Stimulated activated CD8-positive, alpha-beta memory T cell treated with anti-CD3 and anti-CD28 coated beads, Interleukin-12 subunit alpha, Interleukin-12 subunit beta, amount 100 ng/mL, for 1 hour (primary cell): ENCODE measurements at regions not wholly inside any gene's neighbourhood (a gene's known extent, or its start where the extent isn't known, plus 50 kb on each side); places are given as distances from the start of the nearest gene placed in this dataset.
"Not testable (repeated sequence)": the region's sequence is repeated elsewhere in the genome, so short reads cannot be mapped to it uniquely, and the experiment has no call there.

Source experiments
- DNase-seq: peaks from one replicate; pipeline ENCODE4 v3.0.0-alpha.2; 2020; ENCODE audit warnings: low read depth

DNA sequence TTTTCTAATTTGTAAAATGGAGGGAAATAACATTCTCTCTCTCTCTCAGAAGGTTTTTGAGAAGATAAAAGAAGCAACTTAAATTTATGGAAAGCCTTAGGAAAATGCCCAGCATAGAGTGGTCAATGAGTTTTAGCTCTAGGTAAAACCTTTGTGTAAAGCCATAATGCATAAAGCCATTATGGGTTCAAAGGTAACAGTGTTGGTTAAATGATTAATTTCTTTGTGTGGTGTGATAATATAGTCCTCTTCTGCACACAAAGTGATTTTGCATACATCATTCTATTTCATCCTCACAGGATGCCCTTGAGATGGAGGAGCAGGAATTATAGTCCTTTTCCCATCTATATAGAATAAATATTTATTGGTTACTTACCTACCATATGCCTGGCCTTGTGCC, 602.9 kb downstream of the CSNK1G3 start:
- DNase-seq, result no peak

DNA sequence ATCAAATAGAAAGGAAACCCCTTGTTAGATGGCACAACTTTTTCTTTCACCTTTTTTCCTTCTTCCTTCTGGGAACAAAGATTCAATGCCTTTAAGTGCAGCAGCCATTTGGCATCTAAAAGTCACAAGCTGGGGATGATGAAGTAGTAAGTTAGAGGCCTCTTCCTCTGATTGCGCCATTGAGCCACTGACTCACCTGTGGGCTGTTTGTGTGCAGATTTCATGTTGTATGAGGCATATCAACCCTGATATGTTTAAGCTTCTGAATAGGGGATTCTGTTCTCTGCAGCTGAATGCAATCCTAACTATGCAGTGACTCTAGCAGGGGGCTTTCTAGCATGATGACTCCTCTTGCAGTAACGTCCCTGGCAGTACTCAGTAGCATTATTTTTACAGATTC, 599.9 kb downstream of the CSNK1G3 start:
- DNase-seq, result no peak

- DNase-seq, result no peak
Observed at GRCh38 chr5:124110942-124111341, 599.0 kb downstream of the CSNK1G3 start.

DNA sequence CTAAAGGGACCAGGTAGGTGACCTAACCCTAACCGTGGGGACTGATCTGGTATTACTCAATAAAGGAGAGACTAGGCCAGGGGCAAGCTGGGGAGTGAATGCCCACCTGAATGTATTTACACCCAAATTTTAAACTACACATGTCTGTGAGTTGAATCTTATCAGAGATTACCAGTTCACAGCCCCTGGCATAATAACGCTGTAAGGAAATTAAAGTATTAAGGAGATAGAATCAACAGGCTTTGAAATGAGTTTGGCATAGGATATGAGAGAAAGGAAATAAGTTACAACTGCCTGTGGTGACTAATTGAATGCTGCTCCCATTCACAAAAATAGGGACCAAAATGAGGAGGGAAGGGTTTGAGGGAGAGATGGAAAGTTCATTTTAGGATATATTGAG, 593.3 kb downstream of the CSNK1G3 start:
- DNase-seq, result no peak

DNA sequence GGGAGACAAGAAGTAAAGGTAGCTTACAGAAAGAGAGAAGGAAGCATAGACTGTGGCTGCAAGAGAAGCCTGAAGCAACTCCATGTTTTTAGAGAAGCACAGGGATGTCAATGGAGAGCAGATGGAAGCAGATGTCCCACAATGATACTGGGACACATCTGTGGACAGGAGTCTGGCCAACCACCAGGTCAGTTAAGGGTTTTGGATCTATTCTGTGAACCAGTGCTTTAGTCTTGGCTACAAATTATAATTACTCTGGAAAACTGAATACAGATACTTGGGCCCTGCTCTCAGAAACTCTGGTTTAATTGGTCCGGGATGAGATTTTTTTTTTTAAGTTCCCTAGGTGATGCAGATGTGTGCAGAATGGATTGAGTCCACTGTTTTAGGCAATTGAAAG, 592.8 kb downstream of the CSNK1G3 start:
- DNase-seq, result no peak

DNA sequence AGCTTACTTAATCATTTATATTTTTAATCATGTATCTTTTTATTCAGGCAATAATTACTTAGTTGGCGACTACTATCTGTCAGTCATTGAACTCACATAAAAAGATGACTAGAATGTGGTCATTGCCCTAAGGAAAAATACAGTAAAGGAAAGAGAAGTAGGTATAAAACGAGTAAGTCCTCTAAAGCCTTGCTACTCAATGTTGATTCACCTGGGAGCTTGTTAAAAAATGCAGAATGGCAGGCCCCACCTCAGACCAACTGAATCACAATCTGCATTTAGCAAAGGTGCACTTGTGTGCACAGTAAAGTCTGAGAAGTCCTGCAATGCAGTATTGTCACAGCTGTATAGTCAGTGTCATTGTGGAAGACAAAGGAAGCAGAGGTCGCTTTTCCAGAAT, 592.4 kb downstream of the CSNK1G3 start:
- DNase-seq, result no peak

DNA sequence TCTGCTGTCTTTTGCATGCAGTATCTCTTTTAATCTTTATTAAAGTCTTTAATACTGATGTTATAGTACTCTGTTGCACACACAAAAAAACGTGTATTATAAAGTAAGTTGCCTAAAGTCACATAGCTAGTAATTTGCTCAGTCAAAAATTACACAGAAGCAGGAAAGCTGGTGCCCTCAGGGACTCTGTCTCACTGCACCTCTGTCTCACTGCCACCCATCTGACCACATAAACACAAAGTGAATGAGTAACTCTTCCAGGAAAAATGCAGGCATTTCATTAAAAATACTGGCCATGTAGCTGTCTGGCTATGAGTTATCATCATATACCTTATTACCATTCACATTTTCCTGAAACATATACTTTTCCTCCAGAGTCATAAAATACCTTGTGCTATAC, 591.7 kb downstream of the CSNK1G3 start:
- no peak for DNase-seq

DNA sequence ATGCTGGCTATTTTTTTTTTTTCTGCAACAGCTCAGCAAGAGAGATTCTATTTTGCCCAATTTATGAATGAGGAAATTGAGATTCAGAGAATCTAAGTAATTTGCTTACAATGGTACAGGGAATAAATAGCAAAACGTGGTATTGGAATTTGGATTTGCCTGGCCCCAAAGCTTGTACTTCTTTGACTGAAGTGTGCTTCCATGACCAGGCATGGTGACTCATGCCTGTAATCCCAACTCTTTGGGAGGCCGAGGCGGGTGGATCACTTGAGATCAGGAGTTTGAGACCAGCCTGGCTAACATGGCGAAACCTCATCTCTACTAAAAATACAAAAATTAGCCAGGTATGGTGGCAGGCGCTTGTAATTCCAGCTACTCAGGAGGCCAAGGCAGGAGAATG, 591.1 kb downstream of the CSNK1G3 start:
- DNase-seq, result not testable (repeated sequence)

DNA sequence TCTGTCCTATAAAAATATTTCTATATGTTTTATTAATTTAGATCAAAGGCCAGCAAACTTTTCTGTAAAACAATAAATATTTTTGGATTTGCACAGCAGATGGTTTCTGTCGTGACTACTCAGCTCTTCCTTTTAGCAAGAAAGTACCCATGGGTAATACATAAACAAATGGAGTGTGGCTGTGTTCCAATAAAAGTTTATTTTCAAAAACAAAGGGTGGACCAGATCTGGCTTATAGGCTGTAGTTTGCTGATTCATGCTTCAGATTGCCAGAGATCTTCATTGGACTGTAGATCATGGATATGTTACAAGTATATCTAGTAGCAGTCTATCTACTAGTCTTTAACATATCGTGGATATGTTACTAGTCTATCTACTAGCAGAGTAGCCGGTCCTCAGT, 590.5 kb downstream of the CSNK1G3 start:
- DNase-seq, result no peak

GRCh38 chr5:124093658-124094057, 581.7 kb downstream of the CSNK1G3 start:
- no peak for DNase-seq

DNA sequence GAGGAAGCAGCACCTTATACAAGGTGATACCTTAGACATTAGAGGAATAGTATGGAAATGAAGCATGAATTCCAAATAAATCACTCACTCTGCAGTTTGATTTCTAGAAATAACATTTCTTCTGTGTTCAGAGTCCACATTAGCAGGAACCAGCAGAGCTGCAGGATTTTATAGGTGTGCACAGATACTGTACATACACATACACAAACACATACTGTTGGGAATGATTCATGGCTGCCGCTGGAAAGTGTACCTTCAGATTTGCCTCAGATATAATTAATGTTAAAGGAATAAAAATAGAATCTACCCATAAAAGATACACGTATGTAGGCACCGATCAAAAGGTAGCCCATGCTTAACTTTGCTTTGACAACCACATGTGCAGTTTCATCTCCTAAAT, 578.1 kb downstream of the CSNK1G3 start:
- DNase-seq, result no peak

- DNase-seq, result no peak
Observed at GRCh38 chr5:124089578-124089977, 577.6 kb downstream of the CSNK1G3 start.

DNA sequence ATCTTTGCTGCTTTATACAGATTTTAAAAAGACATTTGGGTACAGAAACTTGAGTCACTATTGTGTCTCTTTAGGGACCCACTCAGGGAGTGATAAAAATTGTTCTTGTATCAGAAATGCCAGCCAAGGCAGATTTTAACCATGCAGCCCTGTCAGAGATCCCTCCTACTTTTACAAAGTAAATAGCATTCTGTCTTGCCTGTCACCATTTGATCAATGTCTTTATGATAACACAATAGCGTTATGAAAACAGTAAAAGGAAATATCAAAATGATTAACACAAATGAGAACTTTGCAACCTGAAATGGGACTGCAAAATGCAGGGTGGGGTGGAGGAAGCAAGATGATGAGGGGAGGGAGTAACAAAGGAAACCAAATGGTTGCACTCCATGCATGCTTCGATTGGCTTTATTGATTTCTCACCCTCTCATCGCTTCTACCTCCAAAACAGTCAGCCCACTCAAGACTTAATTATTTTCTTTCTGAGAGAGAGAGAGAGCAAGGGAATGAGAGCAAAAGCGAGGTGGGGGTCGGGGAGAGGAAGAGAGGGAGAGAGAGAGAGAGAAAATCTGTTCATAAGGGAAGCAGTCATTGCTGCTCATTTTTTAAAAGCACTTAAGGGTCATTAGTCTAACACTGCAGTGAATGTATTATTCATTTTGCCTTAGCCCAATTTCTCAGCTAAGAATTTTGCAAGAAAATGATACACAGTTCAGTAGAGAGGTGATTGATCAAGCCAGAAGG, 576.5 kb downstream of the CSNK1G3 start:
- DNase-seq, result no peak

DNA sequence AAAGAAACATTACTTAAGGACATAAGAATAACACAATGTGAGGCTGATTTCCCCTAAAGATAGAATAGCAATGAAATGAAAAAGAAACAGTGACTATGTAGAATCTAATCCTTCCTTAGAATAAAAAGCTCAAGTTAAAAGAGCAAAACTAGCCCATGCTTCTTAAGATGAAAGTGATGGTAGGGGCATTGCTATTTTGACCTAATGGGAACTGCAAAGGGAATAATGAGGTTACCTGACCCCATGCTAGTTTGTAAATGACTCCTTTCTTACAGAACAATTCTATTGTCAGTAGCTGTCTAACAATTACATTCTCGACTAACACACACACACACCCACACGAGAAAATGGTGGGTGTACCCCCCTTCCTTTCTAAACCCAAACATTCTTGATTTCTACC, 575.8 kb downstream of the CSNK1G3 start:
- no peak for DNase-seq

DNA sequence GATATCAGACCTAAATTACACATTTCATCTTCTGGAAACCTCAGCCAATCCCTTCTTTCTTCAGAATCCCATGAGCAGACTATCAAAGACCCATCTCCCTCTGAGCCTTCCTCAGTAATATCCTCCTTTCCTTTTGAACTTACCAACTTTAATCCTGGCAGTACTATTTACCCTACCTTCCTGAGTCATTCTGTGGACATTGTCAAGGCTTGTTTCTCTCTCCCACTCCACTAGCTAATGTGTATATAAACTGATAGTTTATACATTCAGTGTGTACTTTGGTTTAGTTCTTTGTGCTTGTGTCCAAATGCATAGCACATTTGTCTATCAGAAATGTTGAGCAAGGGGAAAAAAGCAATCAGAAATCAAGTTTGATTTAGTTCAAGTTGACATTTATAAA, 568.3 kb downstream of the CSNK1G3 start:
- no peak for DNase-seq

DNA sequence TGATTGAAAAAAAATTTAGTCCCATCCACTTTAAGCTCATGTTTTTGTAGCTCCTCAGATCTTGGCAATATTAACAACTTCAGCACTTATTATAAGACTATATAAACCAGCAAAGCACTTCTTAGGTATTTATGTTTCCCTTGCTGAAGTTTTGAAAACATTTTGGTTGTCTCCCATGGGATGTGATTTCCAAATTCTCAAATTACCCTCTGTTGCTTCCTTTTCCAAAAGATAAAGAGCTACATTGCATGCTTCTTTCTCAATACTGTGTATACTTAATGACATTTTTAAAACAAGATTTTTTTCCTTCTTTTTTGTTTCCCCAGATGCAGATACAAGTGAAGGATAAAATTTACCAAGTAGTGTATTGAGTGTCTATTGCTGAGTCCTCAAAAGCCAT, 567.1 kb downstream of the CSNK1G3 start:
- no peak for DNase-seq

DNA sequence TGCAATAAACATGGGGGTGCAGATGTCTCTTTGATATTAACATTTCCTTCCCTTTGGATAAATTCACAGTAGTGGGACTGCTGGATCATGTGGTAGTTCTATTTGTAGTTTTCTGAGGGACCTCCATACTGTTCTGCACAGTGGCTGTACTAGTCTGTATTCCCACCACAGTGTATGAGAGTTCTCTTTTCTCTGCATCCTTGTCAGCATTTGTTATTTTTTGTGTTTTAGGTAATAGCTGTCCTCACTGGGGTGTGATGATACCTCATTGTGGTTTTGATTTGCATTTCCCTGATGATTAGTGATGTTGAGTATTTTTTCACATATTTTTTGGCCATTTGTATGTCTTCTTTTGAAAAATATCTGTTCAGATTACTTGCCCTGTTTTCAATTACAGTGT, 562.5 kb downstream of the CSNK1G3 start:
- no peak for DNase-seq

GRCh38 chr5:124072570-124072969, 560.6 kb downstream of the CSNK1G3 start:
- DNase-seq, result no peak

- no peak for DNase-seq
Observed at GRCh38 chr5:124071039-124071438, 559.1 kb downstream of the CSNK1G3 start.

DNA sequence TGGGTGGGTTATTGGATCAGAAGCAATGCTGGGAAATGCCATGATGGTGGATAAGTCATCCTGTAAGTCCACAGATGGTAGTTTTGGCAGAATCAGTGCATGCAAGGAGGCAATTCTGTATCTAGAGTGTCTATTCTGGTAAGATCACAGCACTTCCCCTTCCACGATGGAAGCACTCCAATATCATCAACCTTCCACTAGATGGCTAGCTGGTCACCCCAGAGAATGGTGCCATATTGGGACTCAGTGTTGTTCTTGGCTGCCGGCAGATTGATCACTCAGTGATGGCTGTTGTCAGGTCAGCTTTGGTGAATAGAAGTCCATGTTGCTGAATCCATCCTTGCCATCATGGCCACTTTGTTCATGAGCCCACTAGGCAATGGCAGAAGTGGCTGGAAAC, 553.5 kb downstream of the CSNK1G3 start:
- no peak for DNase-seq

DNA sequence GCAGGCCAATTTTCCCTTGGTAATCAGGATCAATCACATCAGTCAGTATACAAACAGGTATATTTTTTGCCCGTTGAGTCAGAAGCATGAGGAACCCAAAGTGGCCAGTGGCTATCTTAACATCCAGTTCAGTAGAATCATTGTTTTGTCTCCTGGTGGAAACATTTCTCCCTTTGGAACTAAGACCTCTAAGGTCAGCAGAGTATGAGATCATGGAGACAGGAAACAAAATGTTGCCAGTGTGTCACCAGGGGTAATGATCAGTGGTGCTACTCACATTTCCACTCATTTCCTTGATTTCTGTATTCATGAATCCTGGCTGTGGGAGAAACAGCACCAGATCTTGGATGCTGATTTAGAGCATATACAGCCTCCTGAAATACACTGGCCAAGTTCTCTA, 553.0 kb downstream of the CSNK1G3 start:
- DNase-seq, result no peak

DNA sequence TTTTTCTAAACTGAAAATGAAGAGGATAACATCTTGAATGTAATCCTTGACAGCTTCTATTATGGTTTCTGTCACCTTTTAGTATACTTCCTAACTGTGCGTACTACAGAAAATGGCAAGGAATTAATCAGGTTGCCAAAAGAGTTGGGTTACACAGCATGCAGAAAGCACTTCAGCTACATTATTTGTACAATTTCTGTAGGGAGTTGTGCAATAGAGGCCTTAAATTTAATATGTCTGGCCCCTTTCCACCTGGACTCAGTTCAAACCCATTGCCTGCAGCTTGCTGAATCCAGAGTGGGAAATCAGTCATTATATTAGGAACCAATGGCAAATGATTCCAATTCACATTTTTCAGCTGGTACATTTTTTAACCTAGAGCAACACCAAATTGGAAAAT, 549.7 kb downstream of the CSNK1G3 start:
- DNase-seq, result no peak

- DNase-seq, result no peak
Observed at GRCh38 chr5:124061068-124061430, 549.1 kb downstream of the CSNK1G3 start.

DNA sequence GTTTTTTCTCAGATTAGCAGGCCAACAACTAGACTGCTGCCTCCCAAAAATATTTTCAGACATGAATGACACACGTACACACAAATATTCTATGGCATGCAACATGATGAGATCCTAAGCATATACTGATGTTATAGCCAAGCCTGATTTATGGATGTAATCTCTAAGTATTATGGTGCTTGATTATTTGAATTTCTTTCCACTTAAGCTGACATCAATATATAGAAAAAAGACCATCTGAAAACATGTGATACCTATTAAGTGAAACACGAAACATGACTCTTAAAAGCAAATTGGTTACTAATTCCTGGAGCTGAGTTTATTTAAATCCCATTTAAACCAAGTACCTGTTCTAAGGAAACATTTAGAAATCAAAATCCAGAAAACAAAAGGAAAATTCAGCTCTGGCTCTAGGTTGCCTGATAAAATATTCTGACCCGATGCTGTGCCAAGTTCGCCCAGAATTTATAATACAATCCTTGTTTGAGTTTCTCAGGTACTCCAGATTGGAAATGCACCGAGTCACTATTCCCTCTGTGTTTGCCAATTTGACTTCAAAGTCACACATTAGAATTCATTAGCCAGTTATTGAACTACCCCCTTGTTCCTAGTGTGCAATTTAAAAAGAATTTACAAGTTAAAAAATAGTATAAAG, 548.6 kb downstream of the CSNK1G3 start:
- no peak for DNase-seq
